Middle frontal gyrus (tissue), 1 donor: ENCODE measurements at regions not wholly inside any gene's neighbourhood (a gene's known extent, or its start where the extent isn't known, plus 50 kb on each side); places are given as distances from the start of the nearest gene placed in this dataset.
"Not testable (repeated sequence)": the region's sequence is repeated elsewhere in the genome, so short reads cannot be mapped to it uniquely, and the experiment has no call there.

Source experiments
- DNase-seq: peaks from one replicate; pipeline ENCODE4 v3.0.0-alpha.2; 2015; ENCODE audit warnings: low spot score; ENCODE audit errors: extremely low spot score

DNA sequence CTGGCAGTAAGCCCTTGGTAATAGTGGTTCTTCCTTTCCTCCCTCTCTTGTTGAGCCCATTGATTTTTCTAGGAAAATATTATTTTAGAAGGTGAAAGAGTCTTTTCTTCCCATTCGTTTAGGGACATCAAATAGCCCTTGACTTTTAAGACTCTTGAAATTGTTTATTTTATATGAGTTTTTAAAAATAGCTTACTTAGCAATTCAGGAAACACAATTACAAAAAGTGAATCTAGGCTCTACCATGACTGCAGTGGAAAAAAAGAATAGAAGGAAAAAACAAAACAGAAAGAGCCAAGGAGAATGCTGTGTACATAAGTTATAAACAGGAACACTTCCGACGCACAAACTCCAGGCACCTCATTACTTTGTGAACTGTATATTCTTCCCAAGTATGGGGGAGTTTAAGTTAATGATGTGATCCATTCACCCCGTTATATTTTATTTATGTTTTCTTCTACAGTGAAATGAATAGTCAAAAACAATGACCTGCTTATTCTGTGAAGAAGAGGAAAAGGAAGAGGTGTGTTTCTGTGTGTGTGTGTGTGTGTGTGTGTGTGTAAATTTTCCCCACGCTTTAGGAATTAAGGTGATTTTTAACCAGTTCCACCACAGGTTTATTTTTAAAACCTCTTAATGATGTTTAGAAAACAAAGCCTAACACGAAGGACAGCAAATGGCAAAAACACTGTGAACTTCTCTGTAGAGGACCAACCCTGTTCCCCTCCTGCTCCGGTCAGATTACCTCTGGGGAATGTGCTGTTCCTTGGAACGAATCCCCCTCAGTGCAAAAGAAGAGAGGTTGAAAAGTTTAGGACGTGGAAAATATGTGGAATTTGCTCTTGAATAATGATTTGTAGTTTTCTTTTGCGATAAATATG lies 266.3 kb downstream of the KLF5 start:
- no peak for DNase-seq

DNA sequence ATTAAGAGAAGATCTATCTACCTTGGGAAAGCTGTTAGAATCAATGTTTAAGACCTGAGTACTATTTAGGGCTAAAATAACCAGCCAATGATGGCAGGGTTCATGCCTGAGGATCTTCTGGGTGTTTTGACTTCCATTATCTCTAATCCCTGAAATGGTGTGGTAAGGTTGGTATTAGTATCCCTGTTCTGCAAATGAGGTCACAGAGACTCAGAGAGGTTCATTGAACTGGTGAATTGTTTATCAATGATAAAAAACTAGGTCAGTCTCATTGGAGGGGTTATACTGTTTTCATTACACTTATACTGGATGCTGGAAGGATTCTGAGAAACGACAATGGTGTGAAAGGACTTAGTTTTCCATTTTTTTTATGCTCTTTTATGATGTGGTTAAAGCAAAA lies 264.8 kb downstream of the KLF5 start:
- DNase-seq: no peak

DNA sequence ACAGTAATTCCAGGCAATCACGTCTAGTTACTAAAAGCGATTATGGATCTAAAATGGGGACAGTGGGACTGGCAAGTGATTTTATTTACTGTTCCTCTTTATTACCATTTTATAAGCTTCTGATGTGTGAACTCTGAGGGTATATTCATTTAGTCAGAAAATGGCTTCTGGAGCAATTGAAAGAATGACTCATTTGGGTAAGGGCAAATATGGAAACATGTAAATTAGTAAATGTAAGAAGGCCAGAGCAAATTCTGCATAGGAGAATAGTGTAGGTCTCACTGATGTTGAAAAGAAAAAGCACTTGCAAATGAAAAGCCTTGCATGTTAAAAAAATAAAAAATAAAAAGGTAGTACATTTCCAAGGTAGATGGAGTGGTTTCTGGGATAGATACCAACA lies 262.2 kb downstream of the KLF5 start:
- no peak for DNase-seq

DNA sequence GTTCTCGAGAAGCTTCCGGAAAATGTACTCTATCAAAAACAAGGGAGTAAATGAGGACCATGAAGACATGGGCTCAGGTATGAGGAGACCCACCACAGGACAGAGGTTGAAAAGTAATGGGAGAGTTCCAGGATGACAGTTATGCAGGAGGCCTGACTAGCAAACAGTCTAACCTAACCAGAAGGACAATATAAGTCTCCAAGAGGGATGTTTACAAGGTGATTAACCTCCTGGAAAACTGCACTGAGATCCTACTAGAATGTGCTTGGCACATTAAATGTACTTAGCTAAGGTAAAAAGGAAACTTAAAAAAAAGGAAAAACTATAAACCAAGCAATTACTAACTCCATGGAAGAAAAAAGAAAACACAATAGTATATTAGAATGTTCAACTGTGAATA lies 258.3 kb downstream of the KLF5 start:
- no peak for DNase-seq

DNA sequence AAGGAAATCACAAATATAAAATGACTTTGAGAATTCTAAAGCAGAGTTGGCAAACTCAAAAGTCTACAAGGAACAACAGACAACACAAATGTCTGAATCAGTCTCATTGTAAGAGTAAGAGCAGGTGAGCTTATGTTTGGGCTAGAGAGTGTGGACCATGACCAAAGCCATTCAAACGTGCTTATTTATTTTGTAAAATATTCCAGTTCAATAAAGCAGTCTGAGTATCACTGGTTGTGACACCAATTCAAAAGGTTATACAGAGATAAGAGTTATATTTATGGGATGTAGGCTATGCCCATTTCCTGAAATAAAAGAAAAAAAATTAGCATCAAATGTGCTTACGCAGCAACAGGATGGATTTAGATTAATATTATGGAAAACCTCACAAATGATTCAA lies 251.6 kb downstream of the KLF5 start:
- DNase-seq: no peak

DNA sequence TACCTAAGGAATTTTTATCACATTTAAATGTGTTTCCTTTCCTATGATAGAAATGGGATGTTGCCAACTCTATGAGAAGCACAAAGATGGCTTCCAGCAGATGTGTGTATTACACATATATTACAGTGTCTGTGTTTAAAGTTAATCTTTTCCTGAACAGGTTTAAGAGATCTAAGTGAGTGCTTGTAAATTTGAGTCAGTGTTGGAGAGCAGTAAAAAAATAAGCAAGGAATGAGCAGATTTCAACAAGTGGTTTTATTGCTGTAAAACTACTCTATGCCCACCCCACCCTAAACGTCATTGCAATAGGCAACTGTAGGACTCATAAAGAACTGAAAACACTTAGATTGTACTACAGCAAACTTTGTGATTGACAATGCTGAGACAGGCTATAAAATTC lies 248.7 kb downstream of the KLF5 start:
- DNase-seq: no peak

DNA sequence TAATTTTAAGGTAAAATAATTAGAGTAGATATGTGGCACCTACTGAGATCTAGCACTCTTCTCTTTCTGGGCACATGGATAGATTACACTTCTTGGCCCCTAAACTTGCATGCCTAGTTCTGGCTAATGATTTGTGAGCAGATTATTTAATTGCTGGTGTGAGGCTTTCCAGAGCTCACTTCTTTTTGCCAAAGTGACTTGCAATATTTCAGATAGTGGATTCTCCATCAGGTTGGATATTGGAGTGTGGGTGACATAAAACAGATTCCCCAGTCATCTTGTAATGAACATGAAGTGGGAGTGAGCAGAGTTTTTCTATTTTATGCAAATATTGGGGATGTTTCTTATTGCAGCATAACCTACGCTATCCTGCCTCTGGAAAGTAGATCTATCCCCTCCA lies 247.9 kb downstream of the KLF5 start:
- DNase-seq: no peak

DNA sequence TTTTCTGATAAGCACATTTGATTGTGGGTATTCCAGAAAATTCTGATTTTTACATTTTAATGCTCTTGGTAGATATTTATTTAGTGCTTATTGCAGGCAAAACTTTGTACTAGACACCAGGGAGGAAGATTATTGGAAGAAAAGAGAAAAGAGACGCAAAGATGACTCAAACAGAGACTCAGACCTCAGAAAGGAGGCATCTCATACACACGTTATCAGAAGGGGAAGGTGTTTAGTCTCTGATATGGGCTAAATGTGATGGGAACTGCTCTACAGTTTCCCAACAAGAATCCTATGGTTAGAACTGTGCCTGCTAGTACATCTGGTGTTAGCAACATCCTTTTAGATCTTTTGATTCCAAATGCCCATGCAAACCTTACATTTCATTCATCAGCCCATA lies 245.6 kb downstream of the KLF5 start:
- DNase-seq: no peak

DNA sequence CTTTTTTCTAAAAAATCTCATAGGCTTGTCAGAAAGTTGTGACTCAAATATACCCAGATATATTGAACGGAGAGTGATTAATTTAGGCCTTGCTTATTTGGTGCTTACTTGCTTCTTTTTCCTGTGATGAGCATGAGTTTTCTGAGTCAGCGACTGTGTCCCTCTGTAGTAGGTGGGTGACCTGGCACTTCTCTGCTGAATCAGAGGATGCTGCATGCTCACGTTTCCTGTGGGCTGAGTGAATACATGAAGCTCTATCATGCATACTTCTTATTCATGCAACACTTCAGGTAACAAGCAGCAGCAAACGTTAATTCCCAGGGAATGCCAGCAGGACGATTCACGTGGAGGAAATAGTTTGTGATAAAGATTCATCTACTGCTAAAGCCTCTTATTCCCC lies 245.0 kb downstream of the KLF5 start:
- DNase-seq: no peak

DNA sequence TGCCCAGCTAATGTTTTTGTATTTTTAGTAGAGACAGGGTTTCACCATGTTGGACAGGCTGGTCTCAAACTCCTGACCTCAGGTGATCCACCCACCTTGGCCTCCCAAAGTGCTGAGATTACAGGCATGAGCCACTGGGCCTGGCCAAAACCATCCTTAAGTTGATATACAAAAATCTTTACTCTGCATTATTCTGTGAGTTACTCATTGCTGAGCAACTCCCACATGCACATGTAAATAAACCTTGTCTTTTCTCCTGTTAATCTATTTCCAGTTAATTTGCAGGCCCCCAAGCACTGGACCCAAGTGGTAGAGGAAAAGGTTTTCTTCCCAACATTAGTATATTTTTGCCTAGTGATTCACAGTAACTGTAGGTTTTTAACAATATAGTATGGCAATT lies 242.8 kb downstream of the KLF5 start:
- DNase-seq: not testable (repeated sequence)

DNA sequence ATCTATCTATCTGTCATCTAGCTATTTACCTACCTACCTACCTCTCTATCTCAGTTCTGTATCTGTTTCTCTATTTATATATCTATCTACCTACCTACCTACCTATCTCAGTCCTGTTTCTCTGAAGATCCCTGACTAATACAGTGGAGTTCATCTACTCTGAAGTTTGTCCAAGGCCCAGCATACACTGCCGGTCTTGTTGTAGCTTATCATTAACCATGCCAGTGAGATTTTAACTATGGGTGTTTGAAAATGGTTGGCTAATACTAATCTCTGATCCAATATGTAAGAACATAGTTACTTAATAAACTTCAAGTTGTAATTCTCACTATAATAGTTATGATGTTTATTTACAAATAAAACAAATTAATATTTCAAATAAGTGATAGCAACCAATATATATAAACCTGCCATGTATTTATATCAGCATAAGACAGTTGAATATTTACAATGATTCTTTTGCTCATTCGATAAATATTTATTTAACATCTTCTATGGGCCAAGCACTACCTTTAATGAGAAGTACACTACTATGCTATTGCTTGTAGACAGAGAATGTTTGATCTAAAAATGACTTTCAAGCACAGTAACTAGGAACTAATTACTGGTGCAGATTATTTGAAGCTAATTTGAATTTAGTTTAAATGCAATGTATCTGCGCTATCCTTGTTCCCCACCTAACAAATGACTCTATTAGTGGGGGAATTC lies 242.1 kb downstream of the KLF5 start:
- no peak for DNase-seq

DNA sequence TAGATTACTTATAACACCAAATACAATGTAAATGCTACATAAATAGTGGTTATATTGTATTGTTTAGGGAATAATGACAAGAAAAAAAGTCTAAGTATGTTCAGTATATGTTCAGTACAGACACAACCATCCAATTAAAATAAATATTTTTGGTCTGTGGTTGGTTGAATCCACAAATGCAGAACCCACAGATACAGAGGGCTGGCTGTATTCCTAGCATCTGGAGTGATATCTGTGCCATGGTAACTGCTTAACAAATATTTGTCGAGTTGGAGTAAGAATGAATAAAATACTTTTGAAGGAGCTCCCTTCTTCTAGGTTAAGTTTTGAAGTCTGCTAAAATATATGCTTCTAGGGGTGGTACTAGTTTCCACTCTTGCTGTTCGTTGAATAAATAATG lies 241.0 kb downstream of the KLF5 start:
- DNase-seq: no peak

DNA sequence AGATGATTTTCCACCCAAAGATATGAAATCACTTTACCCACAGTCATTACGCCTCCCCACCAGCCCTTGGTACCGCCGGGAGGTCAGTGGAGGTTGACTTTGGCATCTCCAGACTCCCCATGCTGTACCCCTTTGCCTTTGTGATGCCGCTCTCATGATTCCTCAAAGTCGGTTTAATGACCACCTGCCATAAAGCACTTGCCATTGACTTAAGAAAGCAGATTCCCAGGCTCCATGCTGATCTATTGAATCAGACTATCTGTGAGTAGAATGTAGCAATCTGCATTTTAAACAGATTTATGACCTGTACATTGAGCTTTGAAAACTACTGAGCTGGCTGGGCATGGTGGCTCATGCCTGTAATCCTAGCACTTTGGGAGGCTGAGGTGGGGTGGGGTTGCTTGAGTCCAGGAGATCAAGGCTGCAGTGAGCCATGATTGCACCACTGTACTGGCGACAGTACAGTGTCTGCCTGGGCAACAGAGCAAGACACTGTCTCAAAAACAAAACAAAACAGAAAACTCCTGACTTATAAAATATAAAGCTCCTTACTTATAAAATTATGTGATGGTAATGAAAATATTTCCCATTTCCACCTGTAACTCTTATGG lies 235.2 kb downstream of the KLF5 start:
- DNase-seq: no peak

DNA sequence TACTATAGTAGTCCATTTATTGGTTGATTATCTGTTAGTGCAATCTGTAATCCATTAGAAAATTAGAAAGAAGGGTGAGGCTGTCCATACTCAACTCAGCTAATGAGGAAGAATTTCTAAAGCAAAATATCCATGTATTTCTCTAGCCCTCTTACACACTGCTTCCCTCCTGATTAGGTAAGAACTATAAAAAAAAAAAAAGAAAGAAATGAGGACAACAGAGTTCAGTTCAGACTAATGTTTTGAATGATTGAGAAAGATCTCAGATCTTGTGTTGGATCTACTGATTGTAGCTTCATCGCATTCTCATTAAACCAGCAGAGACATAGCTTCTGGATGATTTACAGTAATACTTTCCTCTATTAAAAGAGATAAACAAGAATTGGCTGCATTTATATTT lies 233.3 kb downstream of the KLF5 start:
- no peak for DNase-seq

DNA sequence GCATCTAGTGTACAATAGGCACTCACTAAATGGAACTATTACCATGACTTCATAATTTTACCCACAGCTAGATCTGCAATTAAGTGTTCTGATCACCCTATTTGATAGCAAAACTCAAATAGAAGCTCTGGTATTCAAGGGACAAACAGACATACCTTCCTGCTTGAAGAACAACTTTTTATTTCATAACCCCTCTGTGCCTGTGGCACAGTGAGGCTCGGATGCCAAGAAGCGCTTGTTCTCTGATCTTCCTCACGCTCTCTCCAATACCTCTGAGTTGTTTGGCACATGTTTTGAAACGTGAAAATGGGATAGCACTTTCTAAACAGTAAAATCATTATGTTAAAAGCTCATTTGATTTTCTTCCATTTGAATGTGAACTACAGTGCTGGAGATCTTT lies 232.0 kb downstream of the KLF5 start:
- no peak for DNase-seq

DNA sequence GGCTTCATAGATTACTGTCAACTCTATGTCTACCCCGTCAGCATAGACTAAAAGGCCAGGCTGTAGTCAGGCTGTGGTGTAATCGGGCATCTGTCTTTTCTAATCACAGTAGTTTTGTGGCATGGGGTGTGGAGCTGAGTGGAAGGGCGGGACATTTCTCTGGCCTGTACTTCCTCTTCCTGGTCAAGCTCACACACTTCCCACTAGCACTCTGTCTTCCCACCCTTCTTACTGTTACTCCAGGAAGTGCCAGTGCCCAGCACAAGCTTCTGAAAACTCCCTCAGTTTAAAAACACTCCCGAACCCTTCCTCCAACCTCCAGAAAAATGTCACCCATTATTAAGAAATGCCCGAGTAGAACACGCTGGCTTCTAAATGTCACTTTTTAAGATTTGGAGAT lies 229.8 kb downstream of the KLF5 start:
- DNase-seq: no peak

DNA sequence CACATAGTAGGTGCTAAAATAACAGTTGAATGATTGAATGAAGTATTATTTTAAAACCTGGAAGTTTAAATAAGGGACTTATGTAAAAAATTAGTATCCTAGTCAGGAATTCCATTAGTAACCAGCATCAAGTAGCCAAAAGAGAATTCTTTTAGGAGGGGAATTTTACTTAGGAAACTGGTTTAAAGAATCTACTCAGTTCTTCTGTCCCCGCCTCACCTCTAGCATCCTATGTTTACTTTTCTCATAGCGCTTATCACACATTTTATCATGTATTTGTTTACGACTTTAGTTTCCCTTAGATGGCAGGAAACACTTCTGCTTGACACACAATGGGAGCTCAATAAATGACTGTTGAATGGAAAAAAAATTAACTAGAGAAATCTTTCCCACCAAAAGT lies 229.0 kb downstream of the KLF5 start:
- DNase-seq: no peak

DNA sequence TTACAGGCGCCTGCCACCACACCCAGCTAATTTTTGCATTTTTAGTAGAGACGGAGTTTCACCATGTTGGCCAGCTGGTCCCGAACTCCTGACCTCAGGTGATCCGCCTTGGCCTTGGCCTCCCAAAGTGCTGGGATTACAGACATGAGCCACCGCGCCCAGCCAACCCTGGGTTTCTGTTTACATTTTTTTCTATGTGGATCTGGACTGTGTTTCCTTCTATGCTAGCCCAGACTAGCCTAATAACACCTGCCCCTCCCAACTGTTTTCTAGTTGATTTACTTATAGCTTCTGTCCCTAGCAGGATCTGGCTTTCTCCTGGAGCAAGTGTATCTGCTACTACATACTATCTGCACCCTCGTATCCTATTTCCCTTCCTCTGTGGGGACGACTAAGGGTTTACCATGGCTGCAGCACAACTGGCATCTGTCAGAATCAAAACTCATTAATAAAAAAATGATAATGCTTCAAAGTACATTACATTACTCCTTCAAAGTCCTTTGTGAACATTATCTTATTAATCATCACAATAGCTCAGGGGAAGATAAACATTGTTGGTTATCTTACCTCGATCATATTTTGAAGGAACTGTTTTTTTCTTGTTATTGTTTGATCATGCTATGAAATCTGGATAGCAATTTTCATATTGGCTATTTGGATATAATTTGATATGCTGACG lies 228.3 kb downstream of the KLF5 start:
- no peak for DNase-seq

DNA sequence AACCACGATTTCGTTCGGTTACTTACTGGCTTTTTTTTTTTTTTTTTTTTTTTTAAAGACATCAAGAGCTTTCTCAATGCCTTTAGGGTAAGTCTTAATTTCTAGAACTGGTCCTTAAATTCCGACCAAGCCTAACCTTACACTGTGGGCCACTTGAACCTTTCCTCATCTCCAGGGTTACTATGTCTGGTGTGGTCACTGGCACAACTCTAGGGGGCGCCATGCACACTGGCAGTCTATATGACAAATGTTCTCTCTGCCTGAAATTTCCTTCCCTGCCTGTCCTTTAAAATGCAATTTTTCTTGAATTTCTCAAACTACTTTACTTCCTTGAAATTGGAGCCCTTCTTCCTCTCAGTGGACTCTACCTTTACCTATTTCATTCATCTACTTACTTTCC lies 227.4 kb downstream of the KLF5 start:
- DNase-seq: no peak

DNA sequence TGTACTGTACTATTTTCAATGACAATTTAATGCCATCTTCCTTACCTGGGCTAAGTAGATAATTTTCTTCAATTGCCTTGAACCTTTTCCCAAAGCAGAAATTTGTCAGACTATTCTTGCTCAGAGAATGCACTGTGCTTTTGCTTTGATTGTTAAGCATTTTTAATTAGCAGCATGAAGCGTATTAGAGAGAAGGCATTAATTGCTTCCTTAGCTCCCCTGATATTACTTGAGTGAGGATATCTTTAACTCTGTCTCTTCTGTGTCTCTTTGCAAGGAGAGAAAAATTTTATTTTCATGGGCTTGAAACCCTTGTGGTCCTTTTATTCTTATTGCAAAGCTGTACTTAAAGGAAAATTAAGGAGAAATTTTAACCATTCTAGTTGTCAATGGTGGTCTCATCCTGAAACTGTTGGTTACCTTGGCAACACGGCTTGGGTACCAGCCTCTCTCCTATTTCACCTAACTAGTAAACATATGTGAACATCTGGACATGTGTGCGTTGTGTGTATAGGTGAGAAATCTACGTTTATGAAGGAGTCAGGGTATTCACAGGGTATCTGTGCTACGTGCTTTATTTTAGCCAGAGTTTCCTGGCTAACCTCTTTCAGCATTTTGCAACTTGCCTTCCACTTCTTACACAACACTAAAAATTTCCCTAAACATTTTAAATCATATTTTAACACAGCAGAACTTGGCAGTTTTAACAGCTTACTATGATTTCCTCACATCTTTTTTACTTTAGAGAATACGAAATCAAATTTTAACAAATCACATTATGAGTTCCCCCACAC lies 225.5 kb downstream of the KLF5 start:
- no peak for DNase-seq

DNA sequence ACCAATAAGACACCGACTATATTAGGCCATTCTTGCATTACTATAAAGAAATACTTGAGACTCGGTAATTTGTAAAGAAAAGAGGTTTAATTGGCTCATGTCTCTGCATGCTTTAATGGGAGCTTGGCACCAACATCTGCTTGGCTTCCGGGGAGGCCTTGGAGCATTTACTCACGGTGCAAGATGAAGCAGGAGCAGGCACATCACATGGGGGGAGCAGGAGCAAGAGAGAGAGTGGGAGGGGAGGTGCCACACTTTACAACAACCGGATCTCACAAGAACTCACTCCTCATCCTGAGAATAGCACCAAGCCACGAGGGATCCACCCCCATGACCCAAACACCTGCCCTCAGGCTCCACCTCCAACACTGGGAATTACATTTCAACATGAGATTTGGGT lies 224.8 kb downstream of the KLF5 start:
- DNase-seq: no peak
